CD4-positive, alpha-beta T cell (primary cell): ENCODE measurements at regions not wholly inside any gene's neighbourhood (a gene's known extent, or its start where the extent isn't known, plus 50 kb on each side); places are given as distances from the start of the nearest gene placed in this dataset.

ENCODE experiments used
- ATAC-seq: fragments of 200-7000 bp; cut with Tn5 transposase; one replicate; pipeline ENCODE4 v1.10.0; 2022; ENCODE audit warnings: mild to moderate bottlenecking; ENCODE audit not compliant: poor library complexity
- CTCF ChIA-PET: fragments of 350-600 bp; sonication (Branson Sonifier 250); formaldehyde crosslinking; loops from one replicate; lab custom pipeline; 2021; ENCODE audit warnings: antibody characterized with exemption, inconsistent platforms; lab: Charles Lee
- POLR2A ChIA-PET: fragments of 350-600 bp; sonication (Branson Sonifier 250); formaldehyde crosslinking; loops from one replicate; lab custom pipeline; 2021; ENCODE audit warnings: antibody characterized with exemption, inconsistent platforms; lab: Charles Lee
- DNase-seq, 14 experiments: peaks; one replicate each; pipeline ENCODE4 v3.0.0-alpha.2; 2013 to 2020; ENCODE audit warnings: mixed read lengths in 2 of 14
- H3K27ac ChIP-seq, 2 donors: one replicate each; pipeline versions ENCODE4 v1.5.1 to v1.7.0; 2013; ENCODE audit warnings: low read length in 2 of 2, low read depth in 1 of 2, mild to moderate bottlenecking in 1 of 2
- H3K27me3 ChIP-seq, 2 experiments: 1 replicate in 1 of 2; 2 replicates in 1 of 2; pipeline versions ENCODE4 v1.6.1 to v1.7.0; 2013; ENCODE audit warnings: low read length in 2 of 2, control low read depth in 1 of 2, mild to moderate bottlenecking in 1 of 2, moderate library complexity in 1 of 2; ENCODE audit not compliant: insufficient read depth in 2 of 2, control insufficient read depth in 1 of 2
- H3K36me3 ChIP-seq: one replicate; pipeline ENCODE4 v1.6.1; 2013; ENCODE audit warnings: low read length, control low read depth; ENCODE audit not compliant: insufficient read depth
- H3K4me1 ChIP-seq: one replicate; pipeline ENCODE4 v1.6.1; 2013; ENCODE audit warnings: low read length, control low read depth; ENCODE audit not compliant: insufficient read depth
- H3K4me3 ChIP-seq: one replicate; pipeline ENCODE4 v1.5.1; 2013; ENCODE audit warnings: mild to moderate bottlenecking, low read length, moderate library complexity
- H3K9me3 ChIP-seq, 2 experiments: 1 replicate in 1 of 2; 2 replicates in 1 of 2; pipeline versions ENCODE4 v1.6.1 to v1.7.0; 2013; ENCODE audit warnings: low read length in 2 of 2, mild to moderate bottlenecking in 2 of 2, control low read depth in 1 of 2, moderate library complexity in 1 of 2; ENCODE audit not compliant: control insufficient read depth in 1 of 2, insufficient read depth in 1 of 2
- H3K27ac Mint-ChIP-seq: one replicate; pipeline ENCODE4 v1.8.0; 2020; ENCODE audit warnings: mixed read lengths
- H3K27me3 Mint-ChIP-seq: one replicate; pipeline ENCODE4 v1.8.0; 2021; ENCODE audit warnings: mixed read lengths
- H3K36me3 Mint-ChIP-seq: one replicate; pipeline ENCODE4 v1.8.0; 2021; ENCODE audit warnings: low read depth, mixed read lengths
- H3K4me1 Mint-ChIP-seq: one replicate; pipeline ENCODE4 v1.8.0; 2021; ENCODE audit warnings: low read depth, mixed read lengths
- H3K4me3 Mint-ChIP-seq: one replicate; pipeline ENCODE4 v1.8.0; 2020; ENCODE audit warnings: mild to moderate bottlenecking, mixed read lengths
- H3K9me3 Mint-ChIP-seq: one replicate; pipeline ENCODE4 v1.8.0; 2020; ENCODE audit warnings: mixed read lengths
- CTCF ChIP-seq: fragments of 200-600 bp; IDR thresholded peaks from one replicate; pipeline ENCODE4 v1.8.0; 2022; ENCODE audit warnings: antibody characterized with exemption, mild to moderate bottlenecking
- intact Hi-C, 2 experiments: fragments of 100-400 bp; cut with DNase I in 1 of 2; cut with micrococcal nuclease in 1 of 2; formaldehyde crosslinking; loops; one replicate each; pipeline versions ENCODE4 v1.15.1 to v1.9.0; 2023 to 2025; cut with DNase I, micrococcal nuclease

DNA sequence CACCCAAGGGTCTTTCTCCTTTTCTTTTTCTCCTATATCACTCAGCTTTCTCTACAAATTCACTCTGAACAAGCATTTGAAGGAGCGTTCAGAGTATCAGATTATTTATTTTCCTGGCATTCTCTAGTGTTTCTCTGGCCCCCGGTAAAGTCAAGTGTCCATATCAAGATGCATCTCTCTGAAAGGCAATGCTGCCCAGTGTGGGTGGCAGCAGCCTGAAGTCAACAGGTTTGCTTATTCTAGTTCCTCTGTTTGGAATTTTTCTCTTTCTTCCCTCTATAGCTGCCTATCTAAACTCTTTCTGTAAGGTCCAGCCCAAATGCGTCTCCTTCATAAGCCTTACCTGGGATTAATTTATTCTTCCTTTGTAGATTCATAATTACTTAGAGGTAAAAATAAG lies 526.2 kb upstream of the TNP1 start:
- Mint-ChIP-seq H3K4me3 (no peak overlapping the region), H3K27ac (no peak overlapping the region), H3K4me1 (peaks cover 12% of the 10 kb centered on the region), H3K36me3 (no peaks in the 10 kb centered on the region), H3K27me3 (no peaks in the 10 kb centered on the region), H3K9me3 (peaks cover 2% of the 10 kb centered on the region)
- ChIA-PET CTCF (no interaction called here), POLR2A (no interaction called here)
- TF ChIP-seq CTCF, result no peak
- DNase-seq (no peak), ATAC-seq (no peak)
- Histone ChIP-seq H3K4me1 (no peaks in the 10 kb centered on the region), H3K4me3 (no peak overlapping the region), H3K9me3 (peaks cover 0 to 5% of the 10 kb centered on the region in 2 experiments), H3K27me3 (no peaks in the 10 kb centered on the region), H3K27ac (no peak overlapping the region), H3K36me3 (no peaks in the 10 kb centered on the region)
- intact Hi-C loops, result no loop called here

DNA sequence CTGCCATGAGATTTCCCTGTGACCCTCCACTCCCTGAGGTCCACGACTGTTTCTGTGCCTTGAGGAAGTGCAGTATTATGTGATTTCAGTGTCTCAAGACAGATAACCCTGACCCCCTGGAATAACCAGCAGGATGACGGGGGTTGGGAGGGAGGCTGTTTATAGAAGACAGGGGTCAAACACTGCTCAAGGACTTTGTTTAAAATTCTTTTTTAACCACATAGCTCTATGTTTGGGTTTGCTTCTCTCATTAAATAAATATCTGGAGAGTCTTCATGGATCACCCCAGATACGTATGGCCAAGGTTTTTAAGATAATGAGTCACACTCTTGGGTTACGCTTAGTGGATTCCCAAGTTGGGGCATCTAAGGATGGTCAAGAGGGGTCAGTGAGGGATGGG lies 523.8 kb upstream of the TNP1 start:
- H3K4me1 ChIP-seq, result no peaks in the 10 kb centered on the region
- no peak overlapping the region for H3K27ac ChIP-seq
- H3K4me3 ChIP-seq, result no peak overlapping the region
- H3K9me3 Mint-ChIP-seq, result peaks cover 2% of the 10 kb centered on the region
- peaks cover 12% of the 10 kb centered on the region for H3K4me1 Mint-ChIP-seq
- H3K27me3 ChIP-seq, result no peaks in the 10 kb centered on the region
- H3K27ac Mint-ChIP-seq, result no peak overlapping the region
- no peaks in the 10 kb centered on the region for H3K36me3 ChIP-seq
- DNase-seq (no peak), ATAC-seq (no peak)
- no peak overlapping the region for H3K4me3 Mint-ChIP-seq
- no peaks in the 10 kb centered on the region for H3K27me3 Mint-ChIP-seq
- intact Hi-C loops, result no loop called here
- ChIA-PET CTCF (no interaction called here), POLR2A (no interaction called here)
- H3K36me3 Mint-ChIP-seq, result no peaks in the 10 kb centered on the region
- H3K9me3 ChIP-seq, result no peaks in the 10 kb centered on the region
- no peak for TF ChIP-seq CTCF

DNA sequence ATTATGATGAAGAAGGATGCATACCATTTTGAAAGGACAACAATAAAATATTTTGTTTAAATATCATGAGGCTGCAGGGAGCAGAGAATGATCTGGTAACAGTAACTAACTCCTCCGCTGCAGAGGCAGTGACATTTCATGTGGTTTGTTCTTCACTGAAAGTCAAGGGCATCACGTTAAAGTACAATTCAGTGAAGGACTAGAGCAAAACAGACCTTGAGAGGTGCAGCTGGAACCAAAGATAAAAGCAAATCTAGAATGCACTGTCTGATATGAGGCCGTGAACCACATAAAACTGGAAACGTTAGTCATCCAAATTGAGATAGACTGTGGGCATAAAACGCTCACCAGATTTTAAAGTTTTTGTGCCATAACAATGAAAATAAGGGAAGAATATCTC lies 522.9 kb upstream of the TNP1 start:
- TF ChIP-seq CTCF, result no peak
- peaks cover 2% of the 10 kb centered on the region for H3K9me3 Mint-ChIP-seq
- no peaks in the 10 kb centered on the region for H3K27me3 ChIP-seq
- H3K9me3 ChIP-seq, result no peaks in the 10 kb centered on the region
- ChIA-PET CTCF (no interaction called here), POLR2A (no interaction called here)
- no peak overlapping the region for H3K4me3 ChIP-seq
- no peaks in the 10 kb centered on the region for H3K36me3 Mint-ChIP-seq
- ATAC-seq (no peak), DNase-seq (no peak)
- H3K4me1 ChIP-seq, result no peaks in the 10 kb centered on the region
- H3K27ac Mint-ChIP-seq, result no peak overlapping the region
- H3K4me3 Mint-ChIP-seq, result no peak overlapping the region
- H3K27ac ChIP-seq, result no peak overlapping the region
- no peaks in the 10 kb centered on the region for H3K36me3 ChIP-seq
- intact Hi-C loops, result no loop called here
- peaks cover 12% of the 10 kb centered on the region for H3K4me1 Mint-ChIP-seq
- no peaks in the 10 kb centered on the region for H3K27me3 Mint-ChIP-seq
